NB4 (cell line): ENCODE measurements at regions not wholly inside any gene's neighbourhood (a gene's known extent, or its start where the extent isn't known, plus 50 kb on each side); places are given as distances from the start of the nearest gene placed in this dataset.

Experiments
- POLR2A ChIP-seq: IDR thresholded peaks from 2 replicates; pipeline ENCODE4 v1.6.1; 2011; ENCODE audit warnings: mild to moderate bottlenecking; ENCODE audit not compliant: insufficient read length; ENCODE audit errors: extremely low read depth
- TF ChIP-seq, protein P1 (sequence below): IDR thresholded peaks from one replicate; pipeline ENCODE4 v1.5.1; 2012; ENCODE audit warnings: low read depth, low read length
- TF ChIP-seq, protein P2 (sequence below): IDR thresholded peaks from 2 replicates; pipeline ENCODE4 v1.6.1; 2011; ENCODE audit warnings: low read depth, low read length

DNA sequence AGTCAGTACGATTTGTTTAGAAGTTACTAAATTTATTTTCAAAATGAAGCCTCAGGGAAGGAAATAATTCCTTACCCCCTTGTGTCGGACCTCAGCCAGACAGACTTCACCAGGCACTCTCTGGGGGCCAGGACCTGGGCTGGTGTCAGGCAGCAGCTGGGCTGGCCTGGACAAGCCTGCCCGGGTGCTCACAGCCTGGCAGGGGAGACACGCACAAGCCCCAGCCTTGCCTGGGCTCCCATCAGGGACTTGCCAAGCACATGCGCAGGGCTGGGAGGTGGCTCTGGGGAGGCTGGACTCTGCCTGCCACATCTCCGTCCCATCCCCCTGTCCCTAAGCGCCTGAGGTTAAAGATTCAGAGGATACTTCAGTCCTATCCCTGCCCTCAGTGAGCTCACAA lies 56.8 kb upstream of the HS6ST1 start:
- TF ChIP-seq, protein P1, sequence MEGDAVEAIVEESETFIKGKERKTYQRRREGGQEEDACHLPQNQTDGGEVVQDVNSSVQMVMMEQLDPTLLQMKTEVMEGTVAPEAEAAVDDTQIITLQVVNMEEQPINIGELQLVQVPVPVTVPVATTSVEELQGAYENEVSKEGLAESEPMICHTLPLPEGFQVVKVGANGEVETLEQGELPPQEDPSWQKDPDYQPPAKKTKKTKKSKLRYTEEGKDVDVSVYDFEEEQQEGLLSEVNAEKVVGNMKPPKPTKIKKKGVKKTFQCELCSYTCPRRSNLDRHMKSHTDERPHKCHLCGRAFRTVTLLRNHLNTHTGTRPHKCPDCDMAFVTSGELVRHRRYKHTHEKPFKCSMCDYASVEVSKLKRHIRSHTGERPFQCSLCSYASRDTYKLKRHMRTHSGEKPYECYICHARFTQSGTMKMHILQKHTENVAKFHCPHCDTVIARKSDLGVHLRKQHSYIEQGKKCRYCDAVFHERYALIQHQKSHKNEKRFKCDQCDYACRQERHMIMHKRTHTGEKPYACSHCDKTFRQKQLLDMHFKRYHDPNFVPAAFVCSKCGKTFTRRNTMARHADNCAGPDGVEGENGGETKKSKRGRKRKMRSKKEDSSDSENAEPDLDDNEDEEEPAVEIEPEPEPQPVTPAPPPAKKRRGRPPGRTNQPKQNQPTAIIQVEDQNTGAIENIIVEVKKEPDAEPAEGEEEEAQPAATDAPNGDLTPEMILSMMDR: no peak
- no peak for TF ChIP-seq POLR2A
- TF ChIP-seq, protein P2, sequence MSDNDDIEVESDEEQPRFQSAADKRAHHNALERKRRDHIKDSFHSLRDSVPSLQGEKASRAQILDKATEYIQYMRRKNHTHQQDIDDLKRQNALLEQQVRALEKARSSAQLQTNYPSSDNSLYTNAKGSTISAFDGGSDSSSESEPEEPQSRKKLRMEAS: no peak
